SK-N-SH (cell line): ENCODE measurements at regions not wholly inside any gene's neighbourhood (a gene's known extent, or its start where the extent isn't known, plus 50 kb on each side); places are given as distances from the start of the nearest gene placed in this dataset.

Source experiments
- CTCF ChIA-PET: fragments of 300-600, 350-600 bp; formaldehyde crosslinking; extraction: SDS; loops from one replicate; lab custom pipeline; 2021; lab: Yijun Ruan, JAX
- POLR2A ChIA-PET: fragments of 350-600 bp; sonication (Branson Sonifier 250); formaldehyde crosslinking; extraction: SDS; loops from one replicate; lab custom pipeline; 2020; ENCODE audit warnings: antibody characterized with exemption, inconsistent platforms; lab: Yijun Ruan, JAX
- DNase-seq: peaks from one replicate; pipeline ENCODE4 v3.0.0; 2012
- H2AFZ ChIP-seq: fragments of 200-600 bp; sonication (generic); 2 replicates; pipeline ENCODE4 v1.8.1; 2016; ENCODE audit warnings: antibody characterized with exemption, mild to moderate bottlenecking, low read depth
- H3F3A ChIP-seq: fragments of 200-600 bp; sonication (generic); replicated peaks from 2 replicates; pipeline ENCODE3; 2016; ENCODE audit warnings: antibody characterized with exemption, mild to moderate bottlenecking; ENCODE audit not compliant: insufficient read depth
- H3K27ac ChIP-seq, 2 experiments: fragments of 200-500 bp in 1 of 2; fragments of 200-600 bp in 1 of 2; sonication (Bioruptor generic) in 1 of 2; sonication (generic), shearing (Covaris generic) in 1 of 2; 2 replicates each; pipeline versions ENCODE4 v1.5.1 to v1.6.1; 2014 to 2016; ENCODE audit warnings: low read depth in 2 of 2, inconsistent platforms in 1 of 2, low read length in 1 of 2, mild to moderate bottlenecking in 1 of 2, mixed read lengths in 1 of 2
- H3K27me3 ChIP-seq: fragments of 200-600 bp; sonication (generic), shearing (Covaris generic); 2 replicates; pipeline ENCODE4 v1.6.1; 2016; ENCODE audit warnings: mixed run types; ENCODE audit not compliant: insufficient read depth
- H3K36me3 ChIP-seq, 2 experiments: fragments of 200-500 bp in 1 of 2; fragments of 200-600 bp in 1 of 2; sonication (Bioruptor generic) in 1 of 2; sonication (generic) in 1 of 2; replicated peaks in 1 of 2; 2 replicates each; pipeline versions ENCODE3 to v1.5.1; 2014 to 2016; ENCODE audit warnings: low read length in 1 of 2, mild to moderate bottlenecking in 1 of 2; ENCODE audit not compliant: insufficient read depth in 2 of 2, control insufficient read depth in 1 of 2
- H3K4me1 ChIP-seq, 2 experiments: fragments of 200-500 bp in 1 of 2; fragments of 200-600 bp in 1 of 2; sonication (Bioruptor generic) in 1 of 2; sonication (generic), shearing (Covaris generic) in 1 of 2; 2 replicates each; pipeline versions ENCODE4 v1.5.1 to v1.6.1; 2014 to 2016; ENCODE audit warnings: low read depth in 1 of 2, low read length in 1 of 2, mixed run types in 1 of 2; ENCODE audit not compliant: insufficient read depth in 2 of 2, control insufficient read depth in 1 of 2
- H3K4me2 ChIP-seq: fragments of 200-600 bp; sonication (generic), shearing (Covaris generic); 2 replicates; pipeline ENCODE4 v1.6.1; 2017; ENCODE audit warnings: mixed run types
- H3K4me3 ChIP-seq, 2 experiments: fragments of 200-500 bp in 1 of 2; fragments of 200-600 bp in 1 of 2; sonication (Bioruptor generic) in 1 of 2; sonication (generic), shearing (Covaris generic) in 1 of 2; 2 replicates each; pipeline versions ENCODE4 v1.5.1 to v1.8.1; 2014 to 2016; ENCODE audit warnings: low read depth in 2 of 2, inconsistent platforms in 1 of 2, low read length in 1 of 2, mild to moderate bottlenecking in 1 of 2, mixed read lengths in 1 of 2, moderate library complexity in 1 of 2
- H3K79me2 ChIP-seq: fragments of 200-600 bp; sonication (generic); 2 replicates; pipeline ENCODE4 v1.8.1; 2017; ENCODE audit warnings: mild to moderate bottlenecking; ENCODE audit not compliant: insufficient read depth
- H3K9ac ChIP-seq: fragments of 200-600 bp; sonication (generic); 2 replicates; pipeline ENCODE4 v1.6.1; 2017; ENCODE audit warnings: mixed run types
- H3K9me2 ChIP-seq: fragments of 200-600 bp; sonication (generic); 2 replicates; pipeline ENCODE4 v1.6.1; 2017; ENCODE audit warnings: mixed run types
- H3K9me3 ChIP-seq: fragments of 200-600 bp; sonication (generic); 2 replicates; pipeline ENCODE4 v1.6.1; 2017; ENCODE audit warnings: mixed run types, mild to moderate bottlenecking, moderate library complexity
- H4K20me1 ChIP-seq: fragments of 200-600 bp; sonication (generic); 2 replicates; pipeline ENCODE4 v1.6.1; 2017; ENCODE audit warnings: mild to moderate bottlenecking, mixed run types; ENCODE audit not compliant: insufficient read depth
- ELF1 ChIP-seq: IDR thresholded peaks from 2 replicates; pipeline ENCODE4 v1.4.0; 2012
- EP300 ChIP-seq, 2 experiments: IDR thresholded peaks; 2 replicates each; pipeline versions ENCODE4 v1.4.0 to v1.6.1; 2012; ENCODE audit warnings: borderline replicate concordance in 1 of 2, low read depth in 1 of 2, low read length in 1 of 2
- FOXJ3 ChIP-seq: sonication (generic); formaldehyde crosslinking; IDR thresholded peaks from 2 replicates; pipeline ENCODE4 v1.5.1; 2020; ENCODE audit warnings: mild to moderate bottlenecking, missing genetic modification reagents
- GABPA ChIP-seq: IDR thresholded peaks from 2 replicates; pipeline ENCODE4 v1.4.0; 2012; ENCODE audit warnings: low read depth, mild to moderate bottlenecking
- GATA2 ChIP-seq: sonication (generic); formaldehyde crosslinking; IDR thresholded peaks from 2 replicates; pipeline ENCODE4 v1.5.0; 2020; ENCODE audit warnings: mild to moderate bottlenecking, missing genetic modification reagents
- JUND ChIP-seq: IDR thresholded peaks from 2 replicates; pipeline ENCODE4 v1.4.0; 2012
- MXI1 ChIP-seq: IDR thresholded peaks from 2 replicates; pipeline ENCODE4 v1.6.1; 2012; ENCODE audit warnings: mild to moderate bottlenecking, low read depth, low read length, improper control_type of control experiment
- RCOR1 ChIP-seq: fragments of 150-350 bp; IDR thresholded peaks from 2 replicates; pipeline ENCODE4 v1.6.1; 2017; ENCODE audit warnings: antibody characterized with exemption, low read length
- RFX5 ChIP-seq: IDR thresholded peaks from 2 replicates; pipeline ENCODE4 v1.6.1; 2012; ENCODE audit warnings: mild to moderate bottlenecking, improper control_type of control experiment, low read length
- RXRA ChIP-seq: IDR thresholded peaks from 2 replicates; pipeline ENCODE4 v1.4.0; 2012; ENCODE audit warnings: low read depth, mild to moderate bottlenecking, borderline replicate concordance
- SIN3A ChIP-seq: IDR thresholded peaks from 2 replicates; pipeline ENCODE4 v1.6.1; 2012; ENCODE audit warnings: low read depth, mild to moderate bottlenecking, low read length, moderate library complexity, borderline replicate concordance
- SMC3 ChIP-seq: IDR thresholded peaks from 2 replicates; pipeline ENCODE4 v1.6.1; 2012; ENCODE audit warnings: low read depth, low read length, improper control_type of control experiment
- TAF1 ChIP-seq: IDR thresholded peaks from 2 replicates; pipeline ENCODE4 v1.6.1; 2012; ENCODE audit warnings: low read depth, mild to moderate bottlenecking, low read length, moderate library complexity, borderline replicate concordance
- TEAD4 ChIP-seq: IDR thresholded peaks from 2 replicates; pipeline ENCODE4 v1.4.0; 2012; ENCODE audit warnings: mild to moderate bottlenecking, borderline replicate concordance; ENCODE audit not compliant: insufficient read depth
- YY1 ChIP-seq: IDR thresholded peaks from 2 replicates; pipeline ENCODE4 v1.4.0; 2012; ENCODE audit warnings: low read depth, mild to moderate bottlenecking
- WGBS: methylation state at CpG from one replicate; pipeline ENCODE4 v1.1.6; 2017; ENCODE audit warnings: low lambda C conversion rate; 5-methylcytosine and 5-hydroxymethylcytosine counted together
- TF ChIP-seq, protein P1 (sequence below): fragments of 150-350 bp; IDR thresholded peaks from 2 replicates; pipeline ENCODE4 v1.6.1; 2016; ENCODE audit warnings: mild to moderate bottlenecking, low read depth, low read length
- TF ChIP-seq, protein P2 (sequence below): IDR thresholded peaks from 2 replicates; pipeline ENCODE4; 2012
- TF ChIP-seq, protein P3 (sequence below): IDR thresholded peaks from 2 replicates; pipeline ENCODE4 v1.4.0; 2012; ENCODE audit warnings: low read depth, borderline replicate concordance
- TF ChIP-seq, protein P4 (sequence below): IDR thresholded peaks from 2 replicates; pipeline ENCODE4 v1.4.0; 2012; ENCODE audit warnings: low read depth
- TF ChIP-seq, protein P5 (sequence below): IDR thresholded peaks from 2 replicates; pipeline ENCODE4 v1.4.0; 2012; ENCODE audit warnings: low read depth, borderline replicate concordance

DNA sequence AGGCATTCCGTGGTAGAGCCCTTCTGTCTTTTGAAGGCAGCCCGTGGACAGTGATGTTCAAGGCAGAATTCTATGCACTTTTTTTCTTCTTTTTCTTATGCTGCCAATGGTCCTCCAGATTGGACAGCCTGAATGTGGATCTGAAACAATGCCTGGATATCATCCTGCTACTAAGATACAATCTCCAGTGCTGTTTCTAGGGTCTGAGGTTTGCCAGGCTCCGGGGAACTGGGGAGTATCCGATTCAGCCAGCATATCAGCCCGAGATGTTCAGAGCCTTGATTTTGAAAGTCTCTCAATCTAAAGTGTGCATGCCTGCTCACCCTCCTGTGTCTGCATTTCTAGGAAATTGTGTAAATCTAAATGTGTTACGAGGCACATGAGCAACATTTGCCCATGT, 103.8 kb upstream of the WWC1 start (continued):
- TF ChIP-seq, protein P1, sequence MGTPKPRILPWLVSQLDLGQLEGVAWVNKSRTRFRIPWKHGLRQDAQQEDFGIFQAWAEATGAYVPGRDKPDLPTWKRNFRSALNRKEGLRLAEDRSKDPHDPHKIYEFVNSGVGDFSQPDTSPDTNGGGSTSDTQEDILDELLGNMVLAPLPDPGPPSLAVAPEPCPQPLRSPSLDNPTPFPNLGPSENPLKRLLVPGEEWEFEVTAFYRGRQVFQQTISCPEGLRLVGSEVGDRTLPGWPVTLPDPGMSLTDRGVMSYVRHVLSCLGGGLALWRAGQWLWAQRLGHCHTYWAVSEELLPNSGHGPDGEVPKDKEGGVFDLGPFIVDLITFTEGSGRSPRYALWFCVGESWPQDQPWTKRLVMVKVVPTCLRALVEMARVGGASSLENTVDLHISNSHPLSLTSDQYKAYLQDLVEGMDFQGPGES: no peak
- TF ChIP-seq TAF1 (no peak), TEAD4 (no peak), MXI1 (peak; percentile 64; the same call in 1 of the 2 replicates), GABPA (no peak), ELF1 (no peak), SIN3A (no peak), GATA2 (CRISPR knock-in tag) (peak; percentile 98), RCOR1 (peak; percentile 95), EP300 (IDR thresholded peaks at IDR 0.05; ENCODE audit: borderline replicate concordance in 1 of 2, low read depth in 1 of 2, low read length in 1 of 2) (peak in 1 of 2 experiments; percentile 89; a peak in 2 of 4 replicates), FOXJ3 (CRISPR knock-in tag) (peak; percentile 84; the same call in 1 of the 2 replicates), JUND (no peak)
- TF ChIP-seq, protein P2, sequence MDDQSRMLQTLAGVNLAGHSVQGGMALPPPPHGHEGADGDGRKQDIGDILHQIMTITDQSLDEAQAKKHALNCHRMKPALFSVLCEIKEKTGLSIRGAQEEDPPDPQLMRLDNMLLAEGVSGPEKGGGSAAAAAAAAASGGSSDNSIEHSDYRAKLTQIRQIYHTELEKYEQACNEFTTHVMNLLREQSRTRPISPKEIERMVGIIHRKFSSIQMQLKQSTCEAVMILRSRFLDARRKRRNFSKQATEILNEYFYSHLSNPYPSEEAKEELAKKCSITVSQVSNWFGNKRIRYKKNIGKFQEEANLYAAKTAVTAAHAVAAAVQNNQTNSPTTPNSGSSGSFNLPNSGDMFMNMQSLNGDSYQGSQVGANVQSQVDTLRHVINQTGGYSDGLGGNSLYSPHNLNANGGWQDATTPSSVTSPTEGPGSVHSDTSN: 0 out of 2 replicates have a peak, but pooled peaks have one; percentile 9
- TF ChIP-seq, protein P3, sequence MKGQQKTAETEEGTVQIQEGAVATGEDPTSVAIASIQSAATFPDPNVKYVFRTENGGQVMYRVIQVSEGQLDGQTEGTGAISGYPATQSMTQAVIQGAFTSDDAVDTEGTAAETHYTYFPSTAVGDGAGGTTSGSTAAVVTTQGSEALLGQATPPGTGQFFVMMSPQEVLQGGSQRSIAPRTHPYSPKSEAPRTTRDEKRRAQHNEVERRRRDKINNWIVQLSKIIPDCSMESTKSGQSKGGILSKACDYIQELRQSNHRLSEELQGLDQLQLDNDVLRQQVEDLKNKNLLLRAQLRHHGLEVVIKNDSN: no peak
- TF ChIP-seq, protein P4, sequence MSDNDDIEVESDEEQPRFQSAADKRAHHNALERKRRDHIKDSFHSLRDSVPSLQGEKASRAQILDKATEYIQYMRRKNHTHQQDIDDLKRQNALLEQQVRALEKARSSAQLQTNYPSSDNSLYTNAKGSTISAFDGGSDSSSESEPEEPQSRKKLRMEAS: no peak
- TF ChIP-seq, protein P5, sequence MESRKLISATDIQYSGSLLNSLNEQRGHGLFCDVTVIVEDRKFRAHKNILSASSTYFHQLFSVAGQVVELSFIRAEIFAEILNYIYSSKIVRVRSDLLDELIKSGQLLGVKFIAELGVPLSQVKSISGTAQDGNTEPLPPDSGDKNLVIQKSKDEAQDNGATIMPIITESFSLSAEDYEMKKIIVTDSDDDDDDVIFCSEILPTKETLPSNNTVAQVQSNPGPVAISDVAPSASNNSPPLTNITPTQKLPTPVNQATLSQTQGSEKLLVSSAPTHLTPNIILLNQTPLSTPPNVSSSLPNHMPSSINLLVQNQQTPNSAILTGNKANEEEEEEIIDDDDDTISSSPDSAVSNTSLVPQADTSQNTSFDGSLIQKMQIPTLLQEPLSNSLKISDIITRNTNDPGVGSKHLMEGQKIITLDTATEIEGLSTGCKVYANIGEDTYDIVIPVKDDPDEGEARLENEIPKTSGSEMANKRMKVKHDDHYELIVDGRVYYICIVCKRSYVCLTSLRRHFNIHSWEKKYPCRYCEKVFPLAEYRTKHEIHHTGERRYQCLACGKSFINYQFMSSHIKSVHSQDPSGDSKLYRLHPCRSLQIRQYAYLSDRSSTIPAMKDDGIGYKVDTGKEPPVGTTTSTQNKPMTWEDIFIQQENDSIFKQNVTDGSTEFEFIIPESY: no peak
- TF ChIP-seq, all 33 proteins: peak for 10

DNA sequence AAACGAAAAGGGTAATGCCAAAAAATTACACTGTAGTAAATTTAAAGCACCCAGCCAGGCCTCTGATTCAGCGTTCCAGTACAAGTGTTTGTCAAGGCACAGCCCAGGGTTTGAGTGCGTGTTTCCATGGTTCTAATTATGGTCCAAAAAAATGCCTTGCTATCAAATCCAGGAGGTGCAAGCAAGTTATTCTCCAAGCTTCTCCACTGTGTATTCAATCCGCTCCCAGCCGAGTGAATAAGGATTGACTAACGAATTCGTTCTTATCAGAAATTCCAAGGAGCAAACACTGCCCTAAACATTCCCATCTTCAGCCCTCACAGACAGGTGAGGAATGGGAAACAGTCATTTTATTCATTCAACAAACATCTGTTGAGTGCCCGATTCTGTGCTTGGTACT, 103.3 kb upstream of the WWC1 start:
- DNase-seq: no peak
- Histone ChIP-seq H3K9ac (no peak overlapping the region), H3K9me2 (no peaks in the 10 kb centered on the region), H3K27ac (peak overlapping the region in 1 of 2 experiments; percentile 93; a peak in 2 of 4 replicates), H3K4me2 (no peak overlapping the region), H3K79me2 (no peaks in the 10 kb centered on the region), H2AFZ (no peak overlapping the region), H4K20me1 (no peaks in the 10 kb centered on the region), H3K9me3 (no peaks in the 10 kb centered on the region), H3K4me3 (no peak overlapping the region), H3K36me3 (no peaks in the 10 kb centered on the region), H3K4me1 (peaks cover 0 to 23% of the 10 kb centered on the region in 2 experiments; a peak in 2 of 4 replicates), H3K27me3 (no peaks in the 10 kb centered on the region), H3F3A (no peaks in the 10 kb centered on the region)
- POLR2A ChIA-PET: no interaction called here
- WGBS: 60% methylated on average over 8 of the region's 8 CpGs
- CTCF ChIA-PET: interaction anchor here (1.0 to 1.6 kb wide), 2 partner anchors 32 to 141 kb away, joined by 4 read pairs; no protein-coding TSS in a partner anchor
- TF ChIP-seq RXRA (no peak), SMC3 (no peak), RFX5 (no peak), GABPA (no peak), MXI1 (no peak), YY1 (no peak)
- TF ChIP-seq, protein P4: no peak
- TF ChIP-seq, protein P5: no peak
